ENCODE measurements at regions not wholly inside any gene's neighbourhood (a gene's known extent, or its start where the extent isn't known, plus 50 kb on each side); places are given as distances from the start of the nearest gene placed in this dataset.

GRCh38 chr5:23014266-23014665, 161.1 kb upstream of the CDH12 start:
- no peaks in the 10 kb centered on the region for H3K27me3 ChIP-seq (replicated peaks; ENCODE audit: control insufficient read depth, insufficient read depth, low read length)
- intact Hi-C loops (cut with micrococcal nuclease; ENCODE audit: unreplicated experiment): no loop called here
- H3K4me3 ChIP-seq (ENCODE audit: low read depth, low read length): no peak overlapping the region
- no peaks in the 10 kb centered on the region for H3K4me1 Mint-ChIP-seq (ENCODE audit: low read depth, unreplicated experiment)
- no TSS peak for BruUV-seq (replicated peaks)
- peaks cover 11% of the 10 kb centered on the region for H3K27me3 Mint-ChIP-seq (ENCODE audit: insufficient read depth, unreplicated experiment)
- ChIA-PET POLR2A (no interaction called here), CTCF (no interaction called here)
- H3K9me3 ChIP-seq: no peaks in the 10 kb centered on the region
- no peak for DNase-seq
- H3K27ac Mint-ChIP-seq (ENCODE audit: unreplicated experiment): no peak overlapping the region
- no peak overlapping the region for H3K4me3 Mint-ChIP-seq (ENCODE audit: unreplicated experiment)
- H3K9me3 Mint-ChIP-seq (ENCODE audit: unreplicated experiment): no peaks in the 10 kb centered on the region
- no peak for TF ChIP-seq CTCF (IDR thresholded peaks at IDR 0.05; ENCODE audit: insufficient read depth in 1 of 2, low read depth in 1 of 2, low read length in 1 of 2, severe bottlenecking in 1 of 2, unreplicated experiment in 1 of 2)
- no peaks in the 10 kb centered on the region for H3K4me1 ChIP-seq
- no peaks in the 10 kb centered on the region for H3K36me3 Mint-ChIP-seq (ENCODE audit: insufficient read depth, unreplicated experiment)
- H3K36me3 ChIP-seq (ENCODE audit: control insufficient read depth, insufficient read depth, low read length): no peaks in the 10 kb centered on the region

- Mint-ChIP-seq H3K36me3 (ENCODE audit: insufficient read depth, unreplicated experiment) (no peaks in the 10 kb centered on the region), H3K9me3 (ENCODE audit: unreplicated experiment) (no peaks in the 10 kb centered on the region), H3K27me3 (ENCODE audit: insufficient read depth, unreplicated experiment) (peaks cover 6% of the 10 kb centered on the region), H3K4me1 (ENCODE audit: low read depth, unreplicated experiment) (no peaks in the 10 kb centered on the region), H3K4me3 (ENCODE audit: unreplicated experiment) (no peak overlapping the region), H3K27ac (ENCODE audit: unreplicated experiment) (no peak overlapping the region)
- intact Hi-C loops (cut with micrococcal nuclease; ENCODE audit: unreplicated experiment): no loop called here
- H3K4me1 ChIP-seq: no peaks in the 10 kb centered on the region
- H3K9me3 ChIP-seq: no peaks in the 10 kb centered on the region
- H3K36me3 ChIP-seq (ENCODE audit: control insufficient read depth, insufficient read depth, low read length): no peaks in the 10 kb centered on the region
- H3K4me3 ChIP-seq (ENCODE audit: low read depth, low read length): no peak overlapping the region
- TF ChIP-seq CTCF (IDR thresholded peaks at IDR 0.05; ENCODE audit: insufficient read depth in 1 of 2, low read depth in 1 of 2, low read length in 1 of 2, severe bottlenecking in 1 of 2, unreplicated experiment in 1 of 2): no peak
- no peaks in the 10 kb centered on the region for H3K27me3 ChIP-seq (replicated peaks; ENCODE audit: control insufficient read depth, insufficient read depth, low read length)
- no peak for DNase-seq
- BruUV-seq (replicated peaks): no TSS peak
- ChIA-PET POLR2A (no interaction called here), CTCF (no interaction called here)
These were observed 160.4 kb upstream of the CDH12 start for GRCh38 chr5:23013395-23013998.

DNA sequence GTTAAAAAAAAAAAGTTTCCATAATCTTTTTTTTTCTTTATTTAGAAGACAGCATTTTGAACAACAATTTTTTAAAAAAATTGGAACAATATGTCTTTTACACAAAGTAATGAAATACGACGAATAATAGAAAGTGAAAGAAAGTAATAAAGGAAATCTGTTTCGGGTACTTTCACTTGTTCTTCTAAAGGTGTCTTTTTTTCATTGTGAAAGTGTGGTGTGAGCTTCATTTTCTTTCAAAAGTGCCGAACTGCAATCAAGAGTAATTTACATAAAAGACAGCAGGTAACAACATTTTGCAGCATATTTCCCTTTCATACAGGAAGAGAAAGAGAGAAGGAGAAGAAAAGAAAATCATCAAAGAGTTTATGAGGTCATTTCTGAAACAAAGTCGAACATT, 159.7 kb upstream of the CDH12 start:
- Mint-ChIP-seq H3K27me3 (ENCODE audit: insufficient read depth, unreplicated experiment) (peaks cover 6% of the 10 kb centered on the region), H3K27ac (ENCODE audit: unreplicated experiment) (no peak overlapping the region), H3K9me3 (ENCODE audit: unreplicated experiment) (no peaks in the 10 kb centered on the region), H3K4me3 (ENCODE audit: unreplicated experiment) (no peak overlapping the region), H3K4me1 (ENCODE audit: low read depth, unreplicated experiment) (no peaks in the 10 kb centered on the region), H3K36me3 (ENCODE audit: insufficient read depth, unreplicated experiment) (no peaks in the 10 kb centered on the region)
- H3K36me3 ChIP-seq (ENCODE audit: control insufficient read depth, insufficient read depth, low read length): no peaks in the 10 kb centered on the region
- H3K4me3 ChIP-seq (ENCODE audit: low read depth, low read length): no peak overlapping the region
- no peak for DNase-seq
- BruUV-seq (replicated peaks): no TSS peak
- intact Hi-C loops (cut with micrococcal nuclease; ENCODE audit: unreplicated experiment): no loop called here
- no peaks in the 10 kb centered on the region for H3K27me3 ChIP-seq (replicated peaks; ENCODE audit: control insufficient read depth, insufficient read depth, low read length)
- H3K9me3 ChIP-seq: no peaks in the 10 kb centered on the region
- ChIA-PET POLR2A (no interaction called here), CTCF (no interaction called here)
- no peak for TF ChIP-seq CTCF (IDR thresholded peaks at IDR 0.05; ENCODE audit: insufficient read depth in 1 of 2, low read depth in 1 of 2, low read length in 1 of 2, severe bottlenecking in 1 of 2, unreplicated experiment in 1 of 2)
- no peaks in the 10 kb centered on the region for H3K4me1 ChIP-seq

Measured in Caco-2 (cell line).